Forelimb muscle (tissue), 1 donor: ENCODE measurements at regions not wholly inside any gene's neighbourhood (a gene's known extent, or its start where the extent isn't known, plus 50 kb on each side); places are given as distances from the start of the nearest gene placed in this dataset.
A peak's percentile ranks its signal among the peaks of the same experiment; 100 is the strongest.
"Not testable (repeated sequence)": the region's sequence is repeated elsewhere in the genome, so short reads cannot be mapped to it uniquely, and the experiment has no call there.

Source experiments
- DNase-seq: peaks from one replicate; pipeline ENCODE4 v3.0.0-alpha.2; 2013; ENCODE audit warnings: low read depth

GRCh38 chr3:177249203-177249602 is 51.9 kb upstream of the TBL1XR1 start:
- DNase-seq, result no peak

- DNase-seq, result peak; percentile 50
Observed at GRCh38 chr3:177250151-177250550, 52.9 kb upstream of the TBL1XR1 start.

- DNase-seq, result no peak
Observed at GRCh38 chr3:177251755-177252154, 54.5 kb upstream of the TBL1XR1 start.

GRCh38 chr3:177257006-177257405 is 59.7 kb upstream of the TBL1XR1 start:
- DNase-seq, result no peak

DNA sequence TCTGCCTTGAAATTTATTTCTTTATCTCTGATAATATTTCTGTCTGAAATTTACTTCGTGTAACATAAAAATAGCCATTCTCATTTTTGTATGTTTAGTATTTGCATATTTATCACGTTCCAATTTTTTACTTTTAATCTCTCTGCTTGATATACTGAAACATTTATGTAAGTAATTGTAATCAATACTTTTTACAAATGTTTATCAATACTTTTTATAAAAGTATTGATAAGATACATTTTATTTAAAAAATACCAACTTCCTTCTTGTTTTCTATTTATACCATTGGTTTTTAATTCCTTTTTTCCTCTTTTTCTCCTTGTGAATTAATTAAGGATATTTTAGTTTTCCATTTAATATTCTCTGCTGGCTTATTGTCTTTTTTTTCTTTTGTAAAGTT is 60.3 kb upstream of the TBL1XR1 start:
- no peak for DNase-seq

DNA sequence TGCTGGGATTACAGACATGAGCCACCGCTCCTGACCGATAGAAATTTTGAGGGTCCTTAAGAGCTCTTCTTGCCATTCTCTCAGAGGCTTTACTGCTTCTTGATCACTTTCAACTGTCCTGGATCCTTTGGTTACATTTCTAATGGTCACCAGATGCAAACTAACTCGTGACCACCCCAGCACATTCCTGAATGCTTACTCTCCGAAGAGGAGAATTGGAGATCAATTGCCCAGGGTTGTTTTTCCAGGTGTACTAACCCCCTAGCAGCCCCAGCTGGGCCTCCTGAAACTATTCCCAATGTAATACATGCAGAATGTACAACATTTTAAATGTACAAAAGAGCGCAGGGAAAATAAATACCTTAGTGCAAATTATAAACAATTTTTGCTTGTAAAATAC is 65.1 kb upstream of the TBL1XR1 start:
- DNase-seq, result no peak

DNA sequence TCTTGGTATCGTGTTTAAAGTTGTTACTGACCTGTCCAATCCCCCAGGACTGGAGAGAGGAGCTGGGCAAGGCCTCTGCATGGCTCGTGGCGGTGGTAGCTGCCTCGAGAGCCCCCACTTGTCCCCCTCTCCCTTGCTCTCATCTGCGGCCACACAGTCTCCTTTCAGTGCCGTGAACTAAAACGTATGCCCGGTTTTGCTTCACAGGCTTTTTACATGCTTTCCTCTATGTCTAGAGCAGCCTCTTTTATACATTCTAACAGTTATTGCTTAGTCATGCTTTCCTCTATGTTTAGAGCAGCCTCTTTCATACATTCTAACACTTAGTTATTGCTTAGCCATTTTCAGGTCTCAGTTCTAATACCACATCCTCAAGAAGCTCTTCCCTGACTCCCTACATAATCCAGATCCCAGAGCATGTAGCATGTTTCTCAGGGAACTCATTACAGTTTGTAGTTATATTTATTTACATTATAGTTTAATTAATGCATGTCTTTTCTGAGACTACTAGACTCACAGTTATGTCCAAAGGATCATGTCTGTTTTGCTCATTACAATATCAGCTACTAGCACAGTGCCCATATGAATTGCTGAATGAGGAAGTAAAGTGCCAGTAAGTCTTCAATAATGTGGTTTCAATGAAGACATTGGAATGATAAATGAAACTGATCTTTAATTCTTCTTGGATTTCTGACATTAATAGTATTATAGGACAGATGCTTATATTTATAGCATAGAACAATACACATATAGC is 66.5 kb upstream of the TBL1XR1 start:
- no peak for DNase-seq

DNA sequence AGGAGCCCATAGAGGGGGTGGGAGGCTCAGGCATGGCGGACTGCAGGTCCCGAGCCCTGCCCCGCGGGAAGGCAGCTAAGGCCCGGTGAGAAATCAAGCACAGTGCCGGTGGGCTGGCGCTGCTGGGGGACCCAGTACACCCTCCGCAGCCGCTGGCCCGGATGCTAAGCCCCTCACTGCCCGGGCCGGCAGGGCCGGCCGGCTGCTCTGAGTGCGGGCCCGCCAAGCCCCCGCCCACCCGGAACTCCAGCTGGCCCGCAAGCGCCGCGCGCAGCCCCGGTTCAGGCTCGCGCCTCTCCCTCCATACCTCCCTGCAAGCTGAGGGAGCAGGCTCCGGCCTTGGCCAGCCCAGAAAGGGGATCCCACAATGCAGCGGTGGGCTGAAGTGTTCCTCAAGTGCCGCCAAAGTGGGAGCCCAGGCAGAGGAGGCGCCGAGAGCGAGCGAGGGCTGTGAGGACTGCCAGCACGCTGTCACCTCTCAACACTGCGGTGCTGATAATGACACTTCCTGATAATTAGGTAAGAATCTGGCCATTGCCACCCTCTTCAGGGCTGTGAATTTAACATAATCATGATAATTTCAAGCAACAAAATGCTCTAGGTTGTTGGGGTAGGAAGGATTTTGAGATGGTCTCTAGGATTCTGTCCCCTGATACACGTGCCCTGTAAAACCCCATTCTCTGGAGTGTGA is 74.7 kb upstream of the TBL1XR1 start:
- not testable (repeated sequence) for DNase-seq

- no peak for DNase-seq
Observed at GRCh38 chr3:177278016-177278415, 80.7 kb upstream of the TBL1XR1 start.

GRCh38 chr3:177279118-177279815 is 82.0 kb upstream of the TBL1XR1 start:
- DNase-seq, result no peak

- DNase-seq, result no peak
Observed at GRCh38 chr3:177281292-177282118, 84.2 kb upstream of the TBL1XR1 start.

GRCh38 chr3:177282119-177282655 is 84.9 kb upstream of the TBL1XR1 start:
- DNase-seq, result no peak

- no peak for DNase-seq
Observed at GRCh38 chr3:177283983-177284382, 86.7 kb upstream of the TBL1XR1 start.

GRCh38 chr3:177284383-177284881 is 87.2 kb upstream of the TBL1XR1 start:
- DNase-seq, result no peak

GRCh38 chr3:177286034-177286433 is 88.8 kb upstream of the TBL1XR1 start:
- DNase-seq, result no peak

DNA sequence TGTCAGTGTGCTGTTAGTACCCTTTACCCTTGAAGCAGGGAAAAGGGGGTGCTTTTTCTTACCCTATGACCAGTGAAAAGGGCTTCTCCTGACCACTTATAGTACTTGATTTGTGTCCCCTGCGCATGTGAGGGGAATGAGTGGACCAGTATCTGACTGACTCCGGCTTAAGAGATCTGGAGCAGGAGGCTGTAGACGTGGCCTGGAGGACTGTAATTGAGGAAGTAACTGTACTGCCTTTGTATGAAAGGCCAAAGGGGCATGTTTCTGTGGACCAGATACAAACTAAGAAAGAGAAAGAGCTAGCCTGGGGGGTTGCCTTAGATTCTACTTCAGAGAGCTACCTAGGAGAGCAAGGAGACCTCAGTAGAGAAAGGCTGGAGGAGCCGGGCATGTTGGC is 89.9 kb upstream of the TBL1XR1 start:
- no peak for DNase-seq

- no peak for DNase-seq
Observed at GRCh38 chr3:177290633-177291032, 93.4 kb upstream of the TBL1XR1 start.

- DNase-seq, result peak; percentile 72
Observed at GRCh38 chr3:177294221-177294620, 96.9 kb upstream of the TBL1XR1 start.

DNA sequence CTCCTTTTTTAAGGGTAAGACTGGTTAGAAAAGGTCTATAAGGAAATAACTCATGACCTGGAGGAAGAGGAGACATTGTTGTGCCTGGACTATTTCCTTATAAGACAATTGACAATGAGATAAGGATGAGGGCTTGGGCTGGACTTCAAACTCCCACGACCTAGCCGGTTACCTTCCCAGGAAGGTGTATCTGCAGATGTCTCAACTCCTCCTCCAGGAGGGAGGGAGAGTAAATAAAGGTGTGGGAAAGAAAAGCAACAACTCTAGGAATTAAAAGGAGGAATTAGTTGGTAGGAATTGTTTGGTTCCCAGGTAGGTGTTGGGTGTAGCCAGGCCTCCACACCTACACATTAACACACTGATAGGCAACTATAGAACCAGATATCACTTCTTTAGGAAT is 97.8 kb upstream of the TBL1XR1 start:
- no peak for DNase-seq

- DNase-seq, result no peak
Observed at GRCh38 chr3:177299250-177299649, 102.0 kb upstream of the TBL1XR1 start.

GRCh38 chr3:177300039-177300833 is 103.0 kb upstream of the TBL1XR1 start:
- no peak for DNase-seq
